ENCODE measurements at regions not wholly inside any gene's neighbourhood (a gene's known extent, or its start where the extent isn't known, plus 50 kb on each side); places are given as distances from the start of the nearest gene placed in this dataset.

DNA sequence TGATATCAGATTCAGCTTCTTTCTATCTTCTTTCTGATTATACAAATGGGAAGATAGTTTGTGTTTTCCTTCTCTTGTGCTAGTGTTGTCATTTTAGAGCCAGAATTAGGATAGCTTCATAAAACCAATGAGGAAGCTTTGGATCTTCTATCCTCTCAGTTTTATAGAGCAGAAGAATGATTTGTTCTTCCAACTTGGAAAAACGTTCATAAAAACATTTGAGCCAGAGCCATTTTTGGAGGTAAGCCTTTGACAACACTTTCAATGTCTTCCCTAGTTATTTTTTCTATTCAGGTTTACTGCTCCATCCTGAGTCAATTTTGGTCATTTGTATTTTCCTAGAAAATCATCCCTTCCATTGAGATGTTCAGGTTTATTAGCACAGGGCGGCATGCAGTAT lies 91.2 kb upstream of the MYOCD start:
- no peak for TF ChIP-seq POLR2A (IDR thresholded peaks at IDR 0.05)
- TF ChIP-seq CTCF (IDR thresholded peaks at IDR 0.05) = no peak
- no peak for TF ChIP-seq POLR2AphosphoS5 (IDR thresholded peaks at IDR 0.05; ENCODE audit: insufficient read depth in 1 of 2, low read depth in 1 of 2)
